ENCODE measurements at regions not wholly inside any gene's neighbourhood (a gene's known extent, or its start where the extent isn't known, plus 50 kb on each side); places are given as distances from the start of the nearest gene placed in this dataset.

GRCh38 chr2:201969241-201969937 is 64.3 kb upstream of the FZD7 start:
- no peak for DNase-seq

DNA sequence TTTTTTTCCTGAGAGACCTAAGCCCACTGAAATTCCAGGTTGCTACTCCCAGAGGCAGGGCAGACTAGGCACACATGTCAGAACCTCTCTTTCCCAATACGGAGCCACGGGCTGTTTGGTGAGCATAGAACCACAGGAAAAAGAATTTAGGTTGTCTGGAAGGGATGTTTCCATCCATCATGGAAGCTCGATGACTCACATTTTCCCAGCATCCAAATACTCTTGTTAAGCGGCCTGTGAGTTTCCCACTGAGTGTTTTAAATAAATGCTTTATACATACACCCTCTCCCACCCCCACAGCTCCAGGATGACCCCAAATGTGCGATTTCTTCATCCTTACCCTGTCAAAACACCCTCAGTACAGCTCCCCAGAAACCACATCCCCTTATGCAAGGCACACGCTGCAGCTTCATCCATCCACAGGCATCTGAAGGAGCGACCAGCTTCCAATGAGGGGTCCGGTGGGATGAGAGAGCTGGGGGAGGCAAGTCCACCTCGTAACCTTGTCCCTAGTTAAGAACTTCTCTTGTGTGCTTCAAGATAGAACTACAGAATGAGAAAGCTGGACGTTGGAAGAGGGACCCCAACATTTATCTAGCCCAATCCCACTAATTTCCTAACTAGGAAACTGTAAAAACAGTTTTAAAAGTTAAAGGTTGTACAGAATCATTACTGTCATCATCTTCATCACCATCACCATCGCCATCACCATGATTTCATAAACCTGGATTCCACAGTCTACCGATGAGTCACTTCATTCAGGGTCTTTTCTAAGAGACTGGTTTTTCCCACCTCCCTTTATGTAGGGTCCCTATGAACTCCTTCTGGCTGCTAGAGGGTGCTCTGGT is 63.5 kb upstream of the FZD7 start:
- no peak for DNase-seq

GRCh38 chr2:201970786-201971108 is 62.9 kb upstream of the FZD7 start:
- no peak for DNase-seq

- DNase-seq: no peak
These were observed 62.0 kb upstream of the FZD7 start for GRCh38 chr2:201971531-201972228.

- DNase-seq: no peak
These were observed 60.9 kb upstream of the FZD7 start for GRCh38 chr2:201972621-201973255.

GRCh38 chr2:201973305-201973928 is 60.2 kb upstream of the FZD7 start:
- DNase-seq: no peak

- no peak for DNase-seq
These were observed 59.2 kb upstream of the FZD7 start for GRCh38 chr2:201974171-201975100.

DNA sequence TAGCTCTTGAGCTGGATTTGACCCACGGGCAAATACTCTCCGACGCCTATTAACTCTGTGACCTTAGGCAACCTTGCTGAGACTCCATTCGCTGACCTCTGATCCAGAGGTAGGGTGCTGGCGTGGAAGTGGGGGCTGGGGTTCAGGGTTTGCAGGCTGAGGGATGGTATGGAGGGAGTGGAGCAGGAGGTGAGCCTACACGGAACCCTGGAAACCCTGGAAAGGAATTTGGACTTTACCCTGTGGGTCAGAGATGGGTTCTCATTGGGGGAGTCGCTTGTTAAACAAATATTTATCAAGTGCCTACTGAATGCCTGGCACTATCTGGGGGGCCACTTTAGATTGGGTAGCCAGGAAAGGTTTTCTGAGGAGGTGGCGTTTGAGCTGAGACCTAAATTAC is 58.2 kb upstream of the FZD7 start:
- no peak for DNase-seq

DNA sequence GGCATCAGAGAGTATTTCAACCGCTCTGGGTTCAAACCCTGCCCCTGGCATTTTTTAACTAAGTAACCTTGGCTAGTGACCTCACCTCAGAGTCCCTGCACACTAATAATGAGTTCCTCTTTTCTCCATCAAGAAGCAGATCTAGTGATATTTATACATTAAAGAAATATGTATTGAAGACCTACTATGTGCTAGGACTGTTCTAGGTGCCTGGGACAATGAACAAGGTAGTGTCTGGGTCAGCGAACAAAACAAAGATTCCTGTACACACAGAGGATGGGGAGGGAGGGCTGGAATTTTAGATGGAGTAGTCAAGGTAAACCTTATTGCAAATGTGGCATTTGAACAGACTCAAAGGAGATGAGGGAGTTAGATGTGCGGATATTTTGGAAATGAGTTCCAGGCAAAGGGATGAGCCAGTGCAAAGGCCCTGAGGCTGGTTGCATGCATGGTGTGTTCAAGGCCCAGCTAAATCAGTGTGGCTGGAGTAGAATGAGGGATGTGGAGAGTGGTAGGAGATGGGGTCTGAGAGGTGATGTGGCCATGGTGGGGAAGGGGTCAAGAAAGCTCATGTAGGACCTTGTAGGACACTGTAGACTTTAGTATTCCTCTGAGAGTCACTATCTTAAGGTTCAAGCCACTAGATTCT is 57.6 kb upstream of the FZD7 start:
- no peak for DNase-seq

GRCh38 chr2:201977651-201978050 is 56.0 kb upstream of the FZD7 start:
- no peak for DNase-seq

- no peak for DNase-seq
These were observed 55.3 kb upstream of the FZD7 start for GRCh38 chr2:201978333-201978732.

- no peak for DNase-seq
These were observed 54.7 kb upstream of the FZD7 start for GRCh38 chr2:201978986-201979385.

DNA sequence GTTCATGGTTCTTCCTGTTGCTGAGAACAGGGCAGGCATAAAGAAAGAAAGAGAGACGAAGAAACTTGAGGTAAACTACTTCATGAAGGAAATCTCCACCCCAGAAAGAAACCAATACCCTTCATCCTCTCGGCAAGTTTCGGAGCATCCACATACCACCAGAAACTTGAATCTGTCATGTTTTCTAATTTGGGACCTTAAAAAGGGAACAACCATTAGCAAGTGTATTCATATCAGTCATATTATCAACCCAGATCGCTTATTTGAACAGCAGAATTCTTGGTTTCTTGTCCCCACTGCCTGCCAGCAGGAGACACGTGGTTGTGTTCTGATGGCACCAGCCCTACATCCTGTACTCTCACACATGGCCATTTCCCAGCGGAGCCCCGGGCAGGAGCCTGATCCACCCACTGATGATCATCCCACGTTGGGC is 53.2 kb upstream of the FZD7 start:
- DNase-seq: no peak

DNA sequence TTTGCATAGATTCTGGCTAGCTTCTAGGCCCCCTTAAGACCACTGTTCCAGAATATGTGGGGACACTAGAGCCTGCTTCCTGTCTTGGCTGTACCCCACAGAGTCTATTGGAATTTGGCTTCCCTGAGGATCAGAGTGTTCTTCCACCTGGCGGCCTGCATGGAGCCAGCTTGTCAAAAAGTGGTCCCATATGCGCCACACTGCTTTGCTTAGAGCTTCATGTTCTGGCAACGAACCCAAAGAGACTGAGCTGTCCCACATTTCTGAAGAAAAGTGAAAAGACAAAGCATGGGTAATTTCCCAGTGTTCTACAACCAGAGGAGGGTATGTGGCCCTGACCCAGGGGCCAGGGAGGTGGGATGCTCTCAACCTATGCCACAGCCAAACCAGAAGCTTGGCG is 52.7 kb upstream of the FZD7 start:
- no peak for DNase-seq

DNA sequence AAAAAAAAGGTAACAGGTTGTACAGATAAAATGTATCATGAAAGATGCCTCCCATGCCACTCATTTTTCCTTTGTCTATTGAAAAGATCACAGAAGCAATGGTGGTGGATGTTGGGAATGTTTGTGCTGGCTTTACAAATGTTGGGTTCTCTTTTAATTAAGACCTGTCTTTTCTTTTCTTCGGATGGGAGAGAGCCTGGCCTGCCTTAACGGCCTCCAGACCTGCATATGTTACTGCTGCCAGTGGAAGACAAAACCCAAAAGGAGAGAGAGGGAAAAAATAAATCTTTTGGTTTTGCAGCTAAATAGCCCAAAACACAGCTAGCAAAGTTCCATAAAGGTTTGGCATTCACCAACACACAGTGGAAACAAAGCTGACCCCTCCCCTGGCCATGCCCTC is 50.5 kb upstream of the FZD7 start:
- DNase-seq: no peak

- no peak for DNase-seq
These were observed 49.9 kb upstream of the FZD7 start for GRCh38 chr2:201983800-201984199.

Data from CD4-positive, alpha-beta T cell treated with Interleukin-4 for 4 hours (primary cell).